ENCODE measurements at regions not wholly inside any gene's neighbourhood (a gene's known extent, or its start where the extent isn't known, plus 50 kb on each side); places are given as distances from the start of the nearest gene placed in this dataset.

GRCh38 chr6:2353412-2354137, 108.2 kb upstream of the GMDS start:
- no peaks in the 10 kb centered on the region for H3K27me3 ChIP-seq (ENCODE audit: low read length)
- H3K9me2 ChIP-seq (replicated peaks; ENCODE audit: insufficient read depth, low read length), result no peaks in the 10 kb centered on the region
- H3K79me2 ChIP-seq (ENCODE audit: insufficient read depth, low read length), result no peaks in the 10 kb centered on the region
- no peaks in the 10 kb centered on the region for H3K36me3 ChIP-seq (ENCODE audit: low read length)
- no peak for TF ChIP-seq EZH2phosphoT487 (conservative IDR thresholded peaks at IDR 0.05; ENCODE audit: low read length)
- peak; percentile 96 for TF ChIP-seq CTCF (IDR thresholded peaks at IDR 0.05; ENCODE audit: insufficient read depth, low read length, poor library complexity, severe bottlenecking)
- no peaks in the 10 kb centered on the region for H4K20me1 ChIP-seq (ENCODE audit: low read depth, low read length)
- H3K27ac ChIP-seq (ENCODE audit: low read depth, low read length), result no peak overlapping the region
- no peak overlapping the region for H3K4me2 ChIP-seq (ENCODE audit: low read depth, low read length, poor library complexity, severe bottlenecking)
- H3F3A ChIP-seq (ENCODE audit: insufficient read depth), result no peaks in the 10 kb centered on the region
- H3K9me3 ChIP-seq (ENCODE audit: insufficient read depth, low read length), result no peaks in the 10 kb centered on the region
- H3K4me3 ChIP-seq (ENCODE audit: insufficient read depth, low read length, poor library complexity, severe bottlenecking), result no peak overlapping the region
- no peak overlapping the region for H2AFZ ChIP-seq (ENCODE audit: low read depth, low read length, severe bottlenecking)
- H3K9ac ChIP-seq (ENCODE audit: low read length), result no peak overlapping the region

DNA sequence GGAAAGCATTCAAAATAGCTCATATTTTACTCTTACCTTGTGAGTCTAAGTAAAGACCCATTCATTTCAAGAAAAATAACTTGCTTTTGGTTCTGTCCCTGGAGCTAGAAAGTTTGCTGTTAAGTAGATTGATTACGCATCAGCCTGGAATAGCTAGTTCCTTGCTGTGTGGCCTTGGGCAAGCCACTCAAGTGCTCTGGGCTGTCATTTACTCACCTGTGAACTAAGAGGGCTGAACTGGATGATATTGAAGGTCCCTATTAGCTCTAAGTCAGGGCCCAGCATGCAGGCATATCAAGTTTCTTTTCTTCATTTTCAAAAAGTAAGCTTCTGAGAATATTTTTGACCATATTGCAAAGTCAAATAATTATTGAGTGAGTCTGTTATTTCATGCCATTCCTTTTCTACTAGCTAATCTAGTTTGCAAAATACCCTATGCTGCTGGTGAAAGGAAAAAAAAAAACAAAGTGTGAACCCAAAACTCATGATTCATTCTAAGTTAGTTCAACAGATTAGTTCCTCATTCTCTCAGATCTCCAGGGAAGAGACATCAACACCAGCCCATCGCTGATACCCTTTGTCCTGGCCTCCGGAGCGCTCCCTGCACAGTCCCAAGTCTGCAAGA, 106.5 kb upstream of the GMDS start:
- Histone ChIP-seq H3K27me3 (ENCODE audit: low read length) (no peaks in the 10 kb centered on the region), H3K36me3 (ENCODE audit: low read length) (no peaks in the 10 kb centered on the region), H3K27ac (ENCODE audit: low read depth, low read length) (no peak overlapping the region), H3K9me3 (ENCODE audit: insufficient read depth, low read length) (no peaks in the 10 kb centered on the region), H3K9ac (ENCODE audit: low read length) (no peak overlapping the region), H3K9me2 (replicated peaks; ENCODE audit: insufficient read depth, low read length) (no peaks in the 10 kb centered on the region), H2AFZ (ENCODE audit: low read depth, low read length, severe bottlenecking) (no peak overlapping the region), H3K79me2 (ENCODE audit: insufficient read depth, low read length) (no peaks in the 10 kb centered on the region), H3K4me2 (ENCODE audit: low read depth, low read length, poor library complexity, severe bottlenecking) (no peak overlapping the region), H3K4me3 (ENCODE audit: insufficient read depth, low read length, poor library complexity, severe bottlenecking) (no peak overlapping the region), H4K20me1 (ENCODE audit: low read depth, low read length) (no peaks in the 10 kb centered on the region), H3F3A (ENCODE audit: insufficient read depth) (no peaks in the 10 kb centered on the region)
- TF ChIP-seq EZH2phosphoT487 (conservative IDR thresholded peaks at IDR 0.05; ENCODE audit: low read length) (no peak), CTCF (IDR thresholded peaks at IDR 0.05; ENCODE audit: insufficient read depth, low read length, poor library complexity, severe bottlenecking) (no peak)

DNA sequence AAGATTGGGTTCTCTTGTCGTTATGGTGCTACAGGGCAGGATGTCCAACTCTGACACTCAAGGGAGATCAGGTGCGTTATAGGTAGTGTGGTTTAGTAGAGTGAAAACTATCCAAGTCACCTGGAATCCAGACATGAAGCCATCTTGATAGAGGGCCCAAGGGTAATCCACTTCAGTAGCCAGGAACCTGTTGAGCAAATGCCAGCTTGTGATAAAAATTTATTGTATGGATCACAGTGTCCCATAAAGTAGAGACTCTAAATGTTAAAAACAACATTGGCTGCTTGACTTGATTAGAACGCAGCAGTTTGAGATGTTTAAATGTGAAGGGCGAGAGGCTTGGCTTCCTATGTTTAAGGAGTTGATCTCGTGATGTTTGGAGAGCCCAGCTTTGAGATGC, 105.7 kb upstream of the GMDS start:
- Histone ChIP-seq H2AFZ (ENCODE audit: low read depth, low read length, severe bottlenecking) (no peak overlapping the region), H3K4me3 (ENCODE audit: insufficient read depth, low read length, poor library complexity, severe bottlenecking) (no peak overlapping the region), H3K36me3 (ENCODE audit: low read length) (no peaks in the 10 kb centered on the region), H3K9me3 (ENCODE audit: insufficient read depth, low read length) (no peaks in the 10 kb centered on the region), H3K79me2 (ENCODE audit: insufficient read depth, low read length) (no peaks in the 10 kb centered on the region), H3K27me3 (ENCODE audit: low read length) (no peaks in the 10 kb centered on the region), H3K4me2 (ENCODE audit: low read depth, low read length, poor library complexity, severe bottlenecking) (no peak overlapping the region), H3K9ac (ENCODE audit: low read length) (no peak overlapping the region), H3F3A (ENCODE audit: insufficient read depth) (no peaks in the 10 kb centered on the region), H4K20me1 (ENCODE audit: low read depth, low read length) (no peaks in the 10 kb centered on the region), H3K9me2 (replicated peaks; ENCODE audit: insufficient read depth, low read length) (no peaks in the 10 kb centered on the region), H3K27ac (ENCODE audit: low read depth, low read length) (no peak overlapping the region)
- TF ChIP-seq EZH2phosphoT487 (conservative IDR thresholded peaks at IDR 0.05; ENCODE audit: low read length) (no peak), CTCF (IDR thresholded peaks at IDR 0.05; ENCODE audit: insufficient read depth, low read length, poor library complexity, severe bottlenecking) (no peak)

All from SU-DHL-6 (cell line).